HFF-Myc (cell line): ENCODE measurements at regions not wholly inside any gene's neighbourhood (a gene's known extent, or its start where the extent isn't known, plus 50 kb on each side); places are given as distances from the start of the nearest gene placed in this dataset.

Source experiments
- DNase-seq: peaks from one replicate; pipeline ENCODE4 v3.0.0-alpha.2; 2011; ENCODE audit warnings: low read depth; ENCODE audit errors: extremely low read depth
- H3K4me3 ChIP-seq: replicated peaks from 2 replicates; pipeline ENCODE4 v1.5.1; 2011; ENCODE audit warnings: low read depth, mild to moderate bottlenecking, control low read depth, low read length
- CTCF ChIP-seq: IDR thresholded peaks from 2 replicates; pipeline ENCODE4 v1.5.1; 2012; ENCODE audit warnings: mild to moderate bottlenecking, low read depth, low read length, control low read depth; ENCODE audit errors: missing control alignments

- no peak overlapping the region for H3K4me3 ChIP-seq
- TF ChIP-seq CTCF = no peak
- DNase-seq = no peak
Measured at GRCh38 chr3:71907996-71908395, 123.0 kb upstream of the PROK2 start.

- TF ChIP-seq CTCF = no peak
- H3K4me3 ChIP-seq = no peak overlapping the region
- DNase-seq = no peak
Measured at GRCh38 chr3:71906976-71907375, 122.0 kb upstream of the PROK2 start.

GRCh38 chr3:71905426-71905825 is 120.5 kb upstream of the PROK2 start:
- no peak overlapping the region for H3K4me3 ChIP-seq
- no peak for DNase-seq
- TF ChIP-seq CTCF = no peak

GRCh38 chr3:71903936-71904335 is 119.0 kb upstream of the PROK2 start:
- DNase-seq = no peak
- no peak for TF ChIP-seq CTCF
- H3K4me3 ChIP-seq = no peak overlapping the region

GRCh38 chr3:71903112-71903495 is 118.2 kb upstream of the PROK2 start:
- TF ChIP-seq CTCF = no peak
- no peak for DNase-seq
- H3K4me3 ChIP-seq = no peak overlapping the region

GRCh38 chr3:71902258-71903111 is 117.5 kb upstream of the PROK2 start:
- DNase-seq = no peak
- TF ChIP-seq CTCF = no peak
- H3K4me3 ChIP-seq = no peak overlapping the region

- no peak for TF ChIP-seq CTCF
- no peak for DNase-seq
- no peak overlapping the region for H3K4me3 ChIP-seq
Measured at GRCh38 chr3:71901645-71902044, 116.7 kb upstream of the PROK2 start.
